ENCODE measurements at regions not wholly inside any gene's neighbourhood (a gene's known extent, or its start where the extent isn't known, plus 50 kb on each side); places are given as distances from the start of the nearest gene placed in this dataset.

- ChIA-PET CTCF (no interaction called here), POLR2A (no interaction called here)
- Mint-ChIP-seq H3K4me1 (no peaks in the 10 kb centered on the region), H3K4me3 (no peak overlapping the region), H3K9me3 (peaks cover 2% of the 10 kb centered on the region), H3K36me3 (ENCODE audit: low read depth) (no peaks in the 10 kb centered on the region), H3K27me3 (no peaks in the 10 kb centered on the region), H3K27ac (no peak overlapping the region)
- DNase-seq = no peak
Measured at GRCh38 chr1:80402625-80403024, 1396.1 kb upstream of the ADGRL4 start.

GRCh38 chr1:80401757-80402156 lies 1395.2 kb upstream of the ADGRL4 start:
- Mint-ChIP-seq H3K36me3 (ENCODE audit: low read depth) (no peaks in the 10 kb centered on the region), H3K27me3 (no peaks in the 10 kb centered on the region), H3K4me3 (no peak overlapping the region), H3K27ac (no peak overlapping the region), H3K9me3 (peaks cover 2% of the 10 kb centered on the region), H3K4me1 (no peaks in the 10 kb centered on the region)
- CTCF ChIA-PET = no interaction called here
- no peak for DNase-seq
- POLR2A ChIA-PET = no interaction called here

- Mint-ChIP-seq H3K36me3 (ENCODE audit: low read depth) (no peaks in the 10 kb centered on the region), H3K4me3 (no peak overlapping the region), H3K27ac (no peak overlapping the region), H3K4me1 (no peaks in the 10 kb centered on the region), H3K27me3 (no peaks in the 10 kb centered on the region), H3K9me3 (peaks cover 5% of the 10 kb centered on the region)
- ChIA-PET CTCF (no interaction called here), POLR2A (interaction anchor here (0.6 kb wide), 2 partner anchors 25 to 38 kb away, joined by 3 to 4 read pairs; no protein-coding TSS in a partner anchor)
- DNase-seq = no peak
Measured at GRCh38 chr1:80392529-80392928, 1386.0 kb upstream of the ADGRL4 start.

GRCh38 chr1:80385650-80386049 lies 1379.1 kb upstream of the ADGRL4 start:
- Mint-ChIP-seq H3K9me3 (peaks cover 5% of the 10 kb centered on the region), H3K27me3 (no peaks in the 10 kb centered on the region), H3K36me3 (ENCODE audit: low read depth) (no peaks in the 10 kb centered on the region), H3K4me3 (no peak overlapping the region), H3K4me1 (no peaks in the 10 kb centered on the region), H3K27ac (no peak overlapping the region)
- POLR2A ChIA-PET = no interaction called here
- no peak for DNase-seq
- CTCF ChIA-PET = no interaction called here

- no peaks in the 10 kb centered on the region for H3K4me1 Mint-ChIP-seq
- no peaks in the 10 kb centered on the region for H3K27me3 Mint-ChIP-seq
- ChIA-PET CTCF (no interaction called here), POLR2A (no interaction called here)
- no peak overlapping the region for H3K4me3 Mint-ChIP-seq
- no peaks in the 10 kb centered on the region for H3K36me3 Mint-ChIP-seq (ENCODE audit: low read depth)
- DNase-seq = no peak
- no peak overlapping the region for H3K27ac Mint-ChIP-seq
- H3K9me3 Mint-ChIP-seq = peaks cover 5% of the 10 kb centered on the region
Measured at GRCh38 chr1:80384959-80385358, 1378.4 kb upstream of the ADGRL4 start.

- H3K4me3 Mint-ChIP-seq = no peak overlapping the region
- CTCF ChIA-PET = interaction anchor here (1.2 kb wide), 1 partner anchor 65 kb away, joined by 3 read pairs; no protein-coding TSS in a partner anchor
- H3K9me3 Mint-ChIP-seq = peaks cover under 1% of the 10 kb centered on the region
Measured at GRCh38 chr1:80384083-80384830, 1377.7 kb upstream of the ADGRL4 start.

GRCh38 chr1:80375662-80376061 lies 1369.1 kb upstream of the ADGRL4 start:
- Mint-ChIP-seq H3K4me3 (no peak overlapping the region), H3K4me1 (no peaks in the 10 kb centered on the region), H3K9me3 (peaks cover 4% of the 10 kb centered on the region), H3K27ac (no peak overlapping the region), H3K36me3 (ENCODE audit: low read depth) (no peaks in the 10 kb centered on the region), H3K27me3 (no peaks in the 10 kb centered on the region)
- ChIA-PET POLR2A (no interaction called here), CTCF (no interaction called here)
- no peak for DNase-seq

More at GRCh38 chr1:80384083-80384830, 1377.7 kb upstream of the ADGRL4 start:
- H3K27me3 Mint-ChIP-seq = no peaks in the 10 kb centered on the region
- no peak overlapping the region for H3K27ac Mint-ChIP-seq
- DNase-seq = no peak
- H3K4me1 Mint-ChIP-seq = no peaks in the 10 kb centered on the region
- no peaks in the 10 kb centered on the region for H3K36me3 Mint-ChIP-seq (ENCODE audit: low read depth)
- POLR2A ChIA-PET = no interaction called here

GRCh38 chr1:80375109-80375508 lies 1368.6 kb upstream of the ADGRL4 start:
- ChIA-PET CTCF (no interaction called here), POLR2A (no interaction called here)
- H3K36me3 Mint-ChIP-seq (ENCODE audit: low read depth) = no peaks in the 10 kb centered on the region
- H3K27me3 Mint-ChIP-seq = no peaks in the 10 kb centered on the region
- DNase-seq = no peak
- no peak overlapping the region for H3K27ac Mint-ChIP-seq
- H3K4me3 Mint-ChIP-seq = no peak overlapping the region
- H3K4me1 Mint-ChIP-seq = no peaks in the 10 kb centered on the region
- peaks cover 4% of the 10 kb centered on the region for H3K9me3 Mint-ChIP-seq

- H3K4me3 Mint-ChIP-seq = no peak overlapping the region
- no peaks in the 10 kb centered on the region for H3K9me3 Mint-ChIP-seq
- no peaks in the 10 kb centered on the region for H3K36me3 Mint-ChIP-seq (ENCODE audit: low read depth)
- no peak for DNase-seq
- no peaks in the 10 kb centered on the region for H3K4me1 Mint-ChIP-seq
- CTCF ChIA-PET = interaction anchor here (1.1 kb wide), 1 partner anchor 19 kb away, joined by 3 read pairs; no protein-coding TSS in a partner anchor
- POLR2A ChIA-PET = no interaction called here
- H3K27ac Mint-ChIP-seq = no peak overlapping the region
- no peaks in the 10 kb centered on the region for H3K27me3 Mint-ChIP-seq
Measured at GRCh38 chr1:80369780-80370179, 1363.2 kb upstream of the ADGRL4 start.

- Mint-ChIP-seq H3K4me1 (no peaks in the 10 kb centered on the region), H3K9me3 (no peaks in the 10 kb centered on the region), H3K36me3 (ENCODE audit: low read depth) (no peaks in the 10 kb centered on the region), H3K27ac (no peak overlapping the region), H3K4me3 (no peak overlapping the region), H3K27me3 (no peaks in the 10 kb centered on the region)
- CTCF ChIA-PET = no interaction called here
- POLR2A ChIA-PET = interaction anchor here (0.5 kb wide), 1 partner anchor 26 kb away, joined by 3 read pairs; no protein-coding TSS in a partner anchor
- DNase-seq = no peak
Measured at GRCh38 chr1:80367058-80367457, 1360.5 kb upstream of the ADGRL4 start.

- DNase-seq = no peak
- no peak overlapping the region for H3K27ac Mint-ChIP-seq
- CTCF ChIA-PET = interaction anchor here (0.6 kb wide), 1 partner anchor 70 kb away, joined by 3 read pairs; no protein-coding TSS in a partner anchor
- no peaks in the 10 kb centered on the region for H3K9me3 Mint-ChIP-seq
- no peak overlapping the region for H3K4me3 Mint-ChIP-seq
- POLR2A ChIA-PET = no interaction called here
- no peaks in the 10 kb centered on the region for H3K4me1 Mint-ChIP-seq
- H3K36me3 Mint-ChIP-seq (ENCODE audit: low read depth) = no peaks in the 10 kb centered on the region
- no peaks in the 10 kb centered on the region for H3K27me3 Mint-ChIP-seq
Measured at GRCh38 chr1:80365359-80366021, 1359.0 kb upstream of the ADGRL4 start.

- CTCF ChIA-PET = interaction anchor here (0.7 kb wide), 1 partner anchor 23 kb away, joined by 3 read pairs; no protein-coding TSS in a partner anchor
- DNase-seq = no peak
- no peaks in the 10 kb centered on the region for H3K27me3 Mint-ChIP-seq
- no peaks in the 10 kb centered on the region for H3K36me3 Mint-ChIP-seq (ENCODE audit: low read depth)
- no peaks in the 10 kb centered on the region for H3K9me3 Mint-ChIP-seq
- no peak overlapping the region for H3K4me3 Mint-ChIP-seq
- H3K27ac Mint-ChIP-seq = no peak overlapping the region
- no peaks in the 10 kb centered on the region for H3K4me1 Mint-ChIP-seq
- POLR2A ChIA-PET = no interaction called here
Measured at GRCh38 chr1:80363689-80364475, 1357.4 kb upstream of the ADGRL4 start.

- Mint-ChIP-seq H3K4me1 (no peaks in the 10 kb centered on the region), H3K27ac (no peak overlapping the region), H3K9me3 (no peaks in the 10 kb centered on the region), H3K27me3 (no peaks in the 10 kb centered on the region), H3K4me3 (no peak overlapping the region), H3K36me3 (ENCODE audit: low read depth) (no peaks in the 10 kb centered on the region)
- POLR2A ChIA-PET = no interaction called here
- CTCF ChIA-PET = no interaction called here
- no peak for DNase-seq
Measured at GRCh38 chr1:80359666-80360065, 1353.1 kb upstream of the ADGRL4 start.
